HT1080 (cell line): ENCODE measurements at regions not wholly inside any gene's neighbourhood (a gene's known extent, or its start where the extent isn't known, plus 50 kb on each side); places are given as distances from the start of the nearest gene placed in this dataset.
"Not testable (repeated sequence)": the region's sequence is repeated elsewhere in the genome, so short reads cannot be mapped to it uniquely, and the experiment has no call there.

Experiments used
- DNase-seq: peaks from one replicate; pipeline ENCODE4 v3.0.0-alpha.2; 2015; ENCODE audit warnings: low read depth

- DNase-seq = no peak
Observed at GRCh38 chr10:23945845-23946244, 263.1 kb upstream of the KIAA1217 start.

DNA sequence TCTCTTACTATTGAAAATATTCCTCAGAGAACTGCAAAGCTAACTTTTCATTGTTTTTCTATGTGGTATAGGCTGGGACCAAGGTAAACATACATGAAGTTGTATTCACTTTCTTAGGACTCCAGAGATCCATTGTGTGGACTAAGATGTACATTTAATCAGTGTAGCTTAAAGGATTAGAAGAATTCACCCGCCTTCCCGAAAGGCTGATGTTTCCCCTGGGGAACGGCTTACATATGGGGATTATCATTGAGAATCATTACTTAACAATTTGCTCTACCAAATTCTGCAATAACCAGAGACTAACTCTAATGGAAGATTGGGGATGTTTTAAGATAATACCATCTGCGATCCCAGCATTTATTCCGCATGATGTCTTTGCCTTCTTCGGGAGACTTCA lies 257.1 kb upstream of the KIAA1217 start:
- no peak for DNase-seq

- no peak for DNase-seq
Observed at GRCh38 chr10:23955456-23956225, 253.3 kb upstream of the KIAA1217 start.

- no peak for DNase-seq
Observed at GRCh38 chr10:23965123-23965522, 243.8 kb upstream of the KIAA1217 start.

GRCh38 chr10:23965880-23966279 lies 243.1 kb upstream of the KIAA1217 start:
- DNase-seq = no peak

DNA sequence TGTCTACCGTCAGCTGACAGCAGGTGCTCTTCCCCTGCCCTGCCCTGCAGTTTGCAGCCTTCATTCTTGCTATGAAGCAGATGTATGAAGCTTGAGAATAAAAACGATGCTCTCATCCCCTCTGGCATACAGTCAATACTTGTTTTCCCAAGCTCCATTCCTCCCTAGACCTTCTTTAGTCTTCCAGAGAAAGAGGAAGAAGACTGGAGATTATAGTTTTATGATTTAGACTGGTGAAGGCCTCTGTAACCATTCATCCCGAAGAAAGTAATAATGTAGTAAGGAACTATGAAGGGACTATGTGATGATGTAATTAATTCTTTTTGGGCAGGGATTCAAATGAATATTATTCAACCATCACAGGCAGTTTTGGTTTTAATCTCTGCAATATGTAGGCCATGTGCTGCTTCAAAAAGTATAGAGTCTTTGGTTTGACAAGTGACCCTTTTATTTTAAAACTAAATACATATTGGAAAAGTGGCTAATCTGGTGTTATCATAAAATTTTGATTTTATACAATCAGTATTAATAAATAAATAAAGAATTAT lies 242.4 kb upstream of the KIAA1217 start:
- no peak for DNase-seq

DNA sequence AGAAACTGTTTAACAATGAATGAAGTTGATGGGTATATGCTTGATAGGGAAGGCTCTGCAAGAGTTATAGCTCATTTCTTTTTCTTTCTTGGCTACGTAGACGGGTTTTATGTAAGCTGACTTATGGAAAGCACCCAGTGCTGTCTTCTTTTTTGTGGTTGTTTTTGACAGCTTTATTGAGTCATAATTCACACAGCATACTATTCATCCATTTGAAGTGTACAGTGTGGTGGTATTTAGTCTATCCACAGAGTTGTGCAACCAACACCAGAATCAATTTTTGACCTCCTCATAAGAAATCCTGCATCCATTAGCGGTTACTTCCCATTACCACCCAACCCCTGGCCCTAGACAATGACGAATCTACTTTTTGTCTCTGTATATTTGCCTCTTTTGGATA lies 240.6 kb upstream of the KIAA1217 start:
- DNase-seq = peak; percentile 13

DNA sequence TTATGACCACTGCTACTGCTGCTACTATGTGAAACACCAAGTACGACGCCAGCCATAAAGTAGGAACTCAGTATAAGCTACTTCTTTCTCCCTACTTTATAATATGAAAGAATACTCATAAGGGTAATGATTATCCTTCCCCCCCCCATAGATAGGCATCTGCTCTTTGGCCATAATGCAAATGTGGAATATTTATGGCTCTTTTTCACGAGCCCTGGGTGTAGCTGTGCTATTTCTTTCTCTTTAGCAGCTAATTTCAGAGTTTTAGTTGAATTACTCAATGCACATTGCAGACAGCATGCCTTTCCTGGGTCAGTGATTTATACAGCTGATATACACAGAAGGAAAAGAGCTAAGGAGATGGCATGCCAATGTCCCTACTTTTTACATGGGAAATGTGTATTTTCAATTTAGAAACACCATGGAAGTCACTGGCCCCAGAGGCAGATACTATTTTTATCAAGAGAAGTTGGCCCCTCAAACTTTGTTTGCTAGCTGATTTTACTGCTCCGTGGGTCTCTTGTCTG lies 234.1 kb upstream of the KIAA1217 start:
- DNase-seq = no peak

- no peak for DNase-seq
Observed at GRCh38 chr10:23975431-23975830, 233.5 kb upstream of the KIAA1217 start.

DNA sequence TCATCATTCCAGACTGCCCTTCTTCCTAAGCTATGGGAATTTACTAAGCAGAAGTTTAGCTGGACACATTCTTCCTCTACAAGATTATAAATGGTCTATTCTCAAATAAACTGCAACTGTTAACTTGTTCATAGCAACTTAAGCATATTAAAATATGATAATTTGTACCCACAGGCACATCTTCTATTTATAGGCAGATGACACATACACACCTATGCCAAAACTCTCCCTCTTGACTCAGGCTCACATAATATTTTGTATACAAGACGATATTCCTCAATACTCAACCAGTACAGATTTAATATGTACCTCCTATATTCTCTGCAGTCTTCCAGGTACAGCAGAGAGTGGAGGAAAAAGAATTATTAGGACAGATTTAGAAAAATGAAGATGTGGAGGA lies 232.7 kb upstream of the KIAA1217 start:
- DNase-seq = no peak

- no peak for DNase-seq
Observed at GRCh38 chr10:23978317-23978716, 230.6 kb upstream of the KIAA1217 start.

DNA sequence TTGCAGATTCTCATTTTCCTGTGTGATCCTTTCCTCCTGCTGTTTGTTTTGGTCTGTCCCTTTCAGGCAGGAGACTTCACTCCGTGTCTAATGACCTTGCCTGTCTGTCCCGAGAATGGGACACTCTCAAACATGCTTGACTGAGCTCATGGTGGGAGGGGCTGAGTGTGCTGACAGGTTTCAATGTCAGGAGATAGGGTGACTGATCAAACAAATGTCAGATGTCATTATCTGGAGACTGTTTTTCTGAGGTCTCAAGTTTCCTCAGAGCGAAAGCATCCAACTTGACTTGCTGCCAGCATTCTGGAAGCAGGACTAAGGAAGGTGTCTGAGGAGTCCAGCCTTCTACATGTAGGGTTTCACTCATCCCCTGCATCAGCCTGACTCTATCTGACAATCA lies 228.8 kb upstream of the KIAA1217 start:
- no peak for DNase-seq

- no peak for DNase-seq
Observed at GRCh38 chr10:23981520-23982309, 227.2 kb upstream of the KIAA1217 start.

DNA sequence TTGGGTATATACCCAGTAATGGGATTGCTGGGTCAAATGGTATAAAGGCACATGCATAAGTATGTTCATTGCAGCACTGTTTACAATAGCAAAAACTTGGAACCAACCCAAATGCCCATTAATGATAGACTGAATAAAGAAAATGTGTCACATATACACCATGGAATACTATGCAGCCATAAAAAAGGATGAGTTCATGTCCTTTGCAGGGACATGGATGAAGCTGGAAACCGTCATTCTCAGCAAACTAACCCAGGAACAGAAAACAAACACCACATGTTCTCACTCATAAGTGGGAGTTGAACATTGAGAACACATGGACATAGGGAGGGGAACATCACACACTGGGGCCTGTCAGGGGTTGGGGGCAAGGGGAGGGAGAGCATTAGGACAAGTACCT lies 224.5 kb upstream of the KIAA1217 start:
- DNase-seq = not testable (repeated sequence)

DNA sequence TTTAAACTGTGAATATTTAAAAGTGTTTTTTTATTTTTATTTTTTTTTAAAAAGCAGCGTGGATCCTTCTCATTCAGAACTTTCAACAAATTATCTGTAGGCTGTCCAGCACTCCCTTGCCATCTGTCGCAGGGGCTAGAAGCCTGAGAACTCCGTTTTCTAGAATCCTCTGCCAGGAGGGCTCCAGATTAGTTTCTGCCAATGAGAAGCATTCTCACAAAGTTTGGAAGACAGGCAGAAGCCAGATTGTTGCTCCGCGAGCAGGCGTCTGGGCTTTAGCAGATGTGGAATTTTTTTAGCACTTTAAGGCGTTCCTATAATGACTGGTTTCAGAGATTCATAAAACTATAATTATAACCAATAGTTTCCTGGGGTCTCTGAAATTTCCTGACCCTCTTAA lies 220.9 kb upstream of the KIAA1217 start:
- DNase-seq = no peak

DNA sequence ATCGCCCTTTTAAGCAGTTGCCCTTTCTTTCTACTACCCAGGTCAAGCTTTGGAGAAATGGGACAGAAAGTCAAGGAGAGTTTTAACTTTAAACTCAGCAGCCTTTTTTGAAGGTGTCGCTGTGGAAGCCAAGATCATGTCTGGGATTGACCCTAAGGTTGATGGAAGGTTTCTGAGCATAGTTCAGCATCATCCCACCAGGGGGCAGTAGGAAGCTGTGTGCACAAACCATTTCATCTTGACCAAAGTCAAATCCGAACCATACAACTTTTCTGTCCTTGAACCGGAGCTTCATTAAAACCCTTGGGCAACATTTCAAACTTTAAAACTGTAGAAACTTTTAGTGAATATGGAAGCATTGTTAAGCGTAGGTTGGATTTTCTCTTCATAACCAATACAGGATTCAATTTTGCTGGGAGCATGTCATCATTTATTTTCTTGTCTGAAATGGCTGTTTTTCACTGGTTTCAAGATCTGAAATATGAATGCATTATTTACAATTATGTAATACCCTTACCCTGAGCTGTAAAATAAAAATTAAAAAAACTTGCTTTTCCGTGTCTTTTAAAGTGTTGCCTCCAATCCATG lies 214.4 kb upstream of the KIAA1217 start:
- DNase-seq = peak; percentile 42

DNA sequence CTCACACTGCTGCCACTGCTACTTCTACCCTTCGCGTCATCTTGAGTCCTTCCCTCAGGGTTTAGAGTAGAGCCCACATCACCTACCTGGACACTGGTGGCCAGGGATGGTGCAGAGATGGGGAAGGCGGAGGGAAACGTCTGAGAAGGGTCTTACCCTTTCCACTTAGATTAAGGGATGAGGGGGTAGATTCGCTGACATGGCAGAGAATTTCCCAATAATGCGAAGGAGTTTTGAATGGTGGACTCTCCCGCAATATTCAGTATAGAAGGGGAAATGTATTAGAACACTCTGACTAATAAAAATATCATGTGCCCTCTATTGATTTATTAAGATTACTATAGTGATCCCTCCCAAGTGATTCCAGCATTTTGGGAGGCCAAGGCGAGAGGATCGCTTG lies 209.5 kb upstream of the KIAA1217 start:
- no peak for DNase-seq

DNA sequence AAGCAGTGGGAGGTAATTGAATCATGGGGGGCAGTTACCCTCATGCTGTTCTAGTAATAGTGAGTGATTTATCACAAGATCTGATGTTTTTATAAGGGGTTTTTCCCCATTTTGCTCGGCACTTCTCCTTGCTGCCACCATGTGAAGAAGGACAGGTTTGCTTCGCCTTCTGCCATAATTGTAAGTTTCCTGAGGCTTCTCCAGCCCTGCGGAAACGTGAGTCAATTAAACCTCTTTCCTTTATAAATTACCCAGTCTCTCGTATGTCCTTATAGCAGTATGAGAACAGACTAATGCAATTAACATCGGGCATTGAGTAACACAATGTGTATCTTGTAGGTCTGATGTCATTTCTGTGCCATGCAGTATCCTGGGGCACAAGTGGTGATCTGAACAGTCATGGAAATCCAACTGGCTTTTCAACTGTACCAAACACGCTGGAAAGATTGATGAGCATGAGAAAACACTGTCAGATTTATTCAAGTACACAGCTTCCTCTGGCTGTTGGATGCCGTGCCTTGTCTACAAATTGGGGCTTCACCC lies 208.6 kb upstream of the KIAA1217 start:
- no peak for DNase-seq

DNA sequence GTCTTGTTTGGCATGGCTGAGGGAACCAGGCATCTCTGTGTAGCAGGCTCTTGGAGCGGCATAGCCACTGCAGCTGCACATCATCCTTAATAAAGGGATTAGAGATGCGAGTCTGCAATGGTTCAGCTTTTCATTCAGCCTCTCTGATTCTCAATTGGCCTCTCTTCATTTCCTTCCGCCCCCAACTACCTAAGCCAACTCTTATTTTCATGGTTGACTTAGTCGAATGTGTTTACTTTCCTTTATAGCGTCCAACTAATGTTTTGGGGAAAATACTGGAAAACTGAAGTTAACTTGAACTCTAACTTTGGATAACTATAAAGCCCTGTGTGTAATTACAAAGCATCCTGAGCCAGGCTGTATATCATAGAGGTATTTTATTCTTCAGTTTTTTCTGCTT lies 202.2 kb upstream of the KIAA1217 start:
- DNase-seq = no peak

- no peak for DNase-seq
Observed at GRCh38 chr10:24007359-24007758, 201.6 kb upstream of the KIAA1217 start.
